ENCODE measurements at regions not wholly inside any gene's neighbourhood (a gene's known extent, or its start where the extent isn't known, plus 50 kb on each side); places are given as distances from the start of the nearest gene placed in this dataset.

- Histone ChIP-seq H3K4me1 (peaks cover 0 to 6% (median 0%) of the 10 kb centered on the region in 9 donors), H3K4me3 (no peak overlapping the region), H3K27ac (no peak overlapping the region), H3K9me3 (peaks cover 0 to 4% (median 0%) of the 10 kb centered on the region in 11 donors), H3K36me3 (no peaks in the 10 kb centered on the region), H3K27me3 (no peaks in the 10 kb centered on the region)
- TF ChIP-seq CTCF (IDR thresholded peaks at IDR 0.05): no peak
- no peak for ATAC-seq
- intact Hi-C loops (cut with DNase I): no loop called here
- WGBS, 2 donors: 36 to 40% methylated on average over 4 of the region's 4 CpGs
- no peak for DNase-seq
Measured at GRCh38 chr4:160498211-160498610, 1395.3 kb downstream of the RAPGEF2 start.

- H3K36me3 ChIP-seq: no peaks in the 10 kb centered on the region
- H3K4me3 ChIP-seq: no peak overlapping the region
- TF ChIP-seq CTCF (IDR thresholded peaks at IDR 0.05): no peak
- no peak overlapping the region for H3K27ac ChIP-seq
- no peaks in the 10 kb centered on the region for H3K27me3 ChIP-seq
- ATAC-seq: no peak
- intact Hi-C loops (cut with DNase I): no loop called here
- DNase-seq: no peak
- WGBS, 2 donors: 64 to 65% methylated on average over 4 of the region's 4 CpGs
- no peaks in the 10 kb centered on the region for H3K4me1 ChIP-seq
- peaks cover 0 to under 1% (median 0%) of the 10 kb centered on the region in 11 donors for H3K9me3 ChIP-seq
Measured at GRCh38 chr4:160505724-160506123, 1402.8 kb downstream of the RAPGEF2 start.

- no peaks in the 10 kb centered on the region for H3K4me1 ChIP-seq
- H3K36me3 ChIP-seq: no peaks in the 10 kb centered on the region
- H3K9me3 ChIP-seq: no peaks in the 10 kb centered on the region
- TF ChIP-seq CTCF (IDR thresholded peaks at IDR 0.05): no peak
- H3K27me3 ChIP-seq: no peaks in the 10 kb centered on the region
- no peak for DNase-seq
- ATAC-seq: no peak
- H3K27ac ChIP-seq: no peak overlapping the region
- intact Hi-C loops (cut with DNase I): no loop called here
- H3K4me3 ChIP-seq: no peak overlapping the region
Measured at GRCh38 chr4:160510928-160511327, 1408.0 kb downstream of the RAPGEF2 start.

- no peak for ATAC-seq
- Histone ChIP-seq H3K27me3 (no peaks in the 10 kb centered on the region), H3K4me3 (no peak overlapping the region), H3K9me3 (peaks cover 0 to 5% (median 0%) of the 10 kb centered on the region in 11 donors), H3K27ac (no peak overlapping the region), H3K36me3 (no peaks in the 10 kb centered on the region), H3K4me1 (no peaks in the 10 kb centered on the region)
- WGBS, 2 donors: 69 to 76% methylated on average over 3 of the region's 3 CpGs
- TF ChIP-seq CTCF (IDR thresholded peaks at IDR 0.05): no peak
- intact Hi-C loops (cut with DNase I): no loop called here
- no peak for DNase-seq
Measured at GRCh38 chr4:160514126-160514525, 1411.2 kb downstream of the RAPGEF2 start.

GRCh38 chr4:160523231-160523630 lies 1420.4 kb downstream of the RAPGEF2 start:
- 73 to 75% methylated on average over 1 of the region's 1 CpG for WGBS, 2 donors
- no peak for ATAC-seq

More at GRCh38 chr4:160523231-160523630, 1420.4 kb downstream of the RAPGEF2 start:
- Histone ChIP-seq H3K4me3 (no peak overlapping the region), H3K27ac (no peak overlapping the region), H3K4me1 (no peaks in the 10 kb centered on the region), H3K27me3 (no peaks in the 10 kb centered on the region), H3K36me3 (no peaks in the 10 kb centered on the region), H3K9me3 (peaks cover 0 to 21% (median 0%) of the 10 kb centered on the region in 11 donors)
- TF ChIP-seq CTCF (IDR thresholded peaks at IDR 0.05): no peak
- DNase-seq: no peak
- intact Hi-C loops (cut with DNase I): no loop called here
